GM18517 (cell line): ENCODE measurements at regions not wholly inside any gene's neighbourhood (a gene's known extent, or its start where the extent isn't known, plus 50 kb on each side); places are given as distances from the start of the nearest gene placed in this dataset.
"Not testable (repeated sequence)": the region's sequence is repeated elsewhere in the genome, so short reads cannot be mapped to it uniquely, and the experiment has no call there.

Source experiments
- ATAC-seq: cut with Tn5 transposase; IDR thresholded peaks from one replicate; pipeline ENCODE4 v1.9.1; 2021; ENCODE audit warnings: mild to moderate bottlenecking, moderate library complexity; ENCODE audit not compliant: unreplicated experiment

DNA sequence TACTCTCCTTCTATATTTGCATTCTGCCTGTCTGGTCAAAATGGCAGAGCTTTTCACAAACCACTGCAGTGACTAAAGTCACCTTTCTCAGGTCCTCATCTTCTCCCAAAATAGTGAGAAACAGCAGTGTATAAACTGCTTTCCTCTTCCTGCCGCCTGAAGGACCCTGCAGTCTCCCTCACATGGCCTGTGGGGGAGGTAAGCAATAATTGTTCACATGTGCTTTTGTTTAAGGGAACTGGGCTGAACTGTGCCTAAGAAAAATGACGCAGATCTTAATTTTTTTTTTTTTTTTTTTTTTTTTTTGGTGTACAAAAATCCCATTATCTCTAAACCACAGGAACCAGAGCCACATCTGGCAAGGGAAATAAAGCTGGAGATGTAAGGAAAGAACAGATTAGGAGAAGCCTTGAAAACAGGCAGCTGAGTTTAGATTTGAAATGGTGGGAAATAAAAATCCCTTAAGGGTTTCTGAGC lies 131.7 kb upstream of the VLDLR start:
- ATAC-seq, result no peak

DNA sequence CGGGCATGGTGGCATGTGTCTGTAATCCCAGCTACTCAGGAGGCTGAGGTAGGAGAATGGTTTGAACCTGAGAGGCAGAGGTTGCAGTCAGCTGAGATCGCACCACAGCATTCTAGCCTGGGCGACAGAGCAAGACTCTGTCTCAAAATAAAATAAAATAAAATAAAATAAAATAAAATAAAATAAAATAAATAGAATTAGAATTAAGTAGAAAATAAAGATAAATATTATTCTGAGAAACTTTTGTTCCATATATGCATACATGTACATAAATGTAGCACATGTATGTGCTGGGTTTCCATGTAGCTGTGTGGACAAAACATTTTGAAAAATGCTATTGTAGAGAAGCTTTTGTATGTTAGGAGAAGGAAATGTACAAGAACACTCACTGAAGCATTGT lies 129.4 kb upstream of the VLDLR start:
- ATAC-seq, result no peak

DNA sequence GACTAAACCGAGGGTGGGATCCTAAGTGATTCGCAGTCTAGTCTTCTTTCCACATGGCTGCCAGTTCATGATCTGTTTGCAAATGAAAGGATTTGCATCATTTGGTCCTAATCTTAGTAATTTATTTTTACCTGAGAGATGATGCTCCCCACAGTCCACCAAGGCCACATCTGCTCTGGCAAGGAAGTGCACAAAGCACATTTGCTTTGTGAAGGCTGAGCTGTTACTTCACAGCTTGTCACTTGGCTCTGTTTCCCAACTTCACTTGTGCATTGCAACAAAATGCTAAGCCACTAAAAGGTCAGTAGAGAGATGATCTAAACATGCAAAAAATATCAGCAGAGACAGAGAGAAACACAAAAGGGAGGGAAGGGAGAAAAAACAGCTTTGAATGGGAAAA lies 128.5 kb upstream of the VLDLR start:
- ATAC-seq, result no peak

DNA sequence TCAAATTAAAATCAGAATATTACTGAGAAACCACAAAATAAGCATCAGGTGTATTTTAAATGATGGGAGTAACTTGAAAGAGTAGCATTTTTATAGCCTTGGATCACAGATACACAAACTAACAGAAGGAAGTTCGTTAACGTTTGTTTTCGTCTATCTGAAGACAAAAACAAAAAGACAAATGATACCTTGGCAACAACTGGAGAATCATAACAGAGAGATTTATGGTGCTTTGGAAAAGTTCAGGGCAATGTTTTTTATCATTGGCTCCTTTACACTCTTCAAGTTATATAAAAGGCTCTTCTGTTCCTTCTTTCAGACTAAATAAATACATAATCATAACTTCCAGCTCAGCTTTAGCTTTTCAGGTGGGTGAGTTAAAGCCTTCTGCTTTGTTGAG lies 128.1 kb upstream of the VLDLR start:
- no peak for ATAC-seq

DNA sequence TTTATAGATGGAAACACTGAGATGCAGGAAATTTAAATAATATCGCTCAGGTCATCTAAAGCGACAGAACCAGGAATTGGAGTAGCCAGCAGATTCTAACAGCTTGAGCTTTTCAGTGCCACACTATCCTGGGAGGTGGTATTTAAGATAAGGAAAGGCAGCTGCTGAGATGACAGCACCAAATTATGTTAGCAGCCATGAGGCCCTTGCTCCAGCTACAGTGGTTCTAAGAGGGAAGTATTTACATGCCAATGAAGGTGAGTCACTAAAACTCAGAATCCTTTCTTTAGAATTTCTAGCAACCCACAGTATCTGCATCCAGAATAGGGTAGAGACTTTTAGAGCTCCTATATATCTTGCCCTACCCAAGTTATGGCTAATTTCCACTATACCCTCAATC lies 127.0 kb upstream of the VLDLR start:
- no peak for ATAC-seq

DNA sequence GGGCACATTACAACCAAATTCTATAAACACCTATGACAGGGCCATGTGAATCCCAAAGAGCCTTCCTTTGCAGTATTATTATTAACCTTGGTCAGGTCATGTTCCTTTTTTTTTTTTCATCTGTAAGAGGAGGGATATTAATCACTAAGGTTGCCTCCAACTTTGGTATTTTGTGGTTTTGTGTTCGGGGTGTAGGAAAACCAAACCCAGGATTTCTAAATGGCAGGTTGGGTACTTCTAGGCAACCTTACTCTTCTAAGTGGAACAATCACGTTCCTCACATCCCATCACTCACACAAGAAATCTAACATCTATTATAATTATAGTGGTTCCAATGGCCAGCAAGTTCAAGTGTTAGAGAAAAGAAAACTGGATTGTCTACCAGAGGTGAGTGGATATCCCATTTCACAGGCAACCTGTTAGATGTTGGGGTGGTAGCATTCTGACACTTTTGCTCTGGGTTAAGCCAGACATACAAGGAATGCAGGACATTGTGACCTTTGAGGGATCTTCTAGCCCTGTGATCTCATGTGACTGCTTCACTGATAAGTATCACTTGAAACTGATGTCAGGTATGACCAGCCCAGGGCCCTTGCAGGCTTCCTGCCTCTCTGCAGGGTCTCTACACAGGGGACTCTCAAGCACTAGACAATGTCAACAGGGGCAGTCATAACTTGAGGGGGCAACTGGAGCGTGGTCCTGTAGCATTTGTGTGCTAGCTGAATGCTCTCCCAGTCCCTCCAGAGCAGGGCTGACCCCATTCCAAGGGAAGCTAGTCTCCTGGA lies 126.2 kb upstream of the VLDLR start:
- ATAC-seq, result no peak

DNA sequence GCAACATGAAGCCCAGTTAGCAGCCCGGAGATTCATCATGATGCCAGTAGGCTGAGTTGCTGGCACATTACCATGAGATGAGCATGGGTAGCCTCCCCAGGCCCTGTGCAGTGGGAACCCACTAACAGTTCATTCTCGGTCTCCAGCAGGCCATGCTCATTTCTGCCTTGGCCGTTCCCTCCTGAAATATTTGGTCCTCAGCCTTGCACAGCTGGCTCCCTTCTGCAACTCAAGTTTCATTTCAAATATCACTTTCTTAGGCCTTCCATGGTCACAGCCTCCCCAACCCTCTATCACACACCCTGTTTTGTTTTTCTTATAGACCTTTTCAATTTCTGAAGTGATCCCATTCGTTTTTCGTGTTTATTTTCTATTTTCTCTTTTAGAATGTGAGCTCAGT lies 125.4 kb upstream of the VLDLR start:
- ATAC-seq, result no peak

DNA sequence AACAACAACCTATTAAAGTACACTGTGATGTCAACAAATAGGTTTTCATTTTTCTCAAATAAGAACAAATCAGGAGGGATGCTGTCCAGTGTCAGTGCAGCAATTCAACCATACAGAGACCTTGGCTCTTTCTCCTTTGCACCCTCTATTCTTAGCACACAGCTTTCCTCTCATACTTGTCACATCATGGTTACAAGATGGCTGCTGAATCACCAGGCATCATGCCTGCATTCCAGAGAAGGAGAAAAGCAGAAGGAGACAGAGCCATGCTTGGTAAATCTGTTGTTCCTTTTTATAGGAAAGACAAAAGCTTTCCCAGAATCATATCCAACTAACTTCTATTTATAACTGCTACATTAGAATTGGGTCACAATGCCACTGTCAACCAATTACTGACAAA lies 124.7 kb upstream of the VLDLR start:
- ATAC-seq, result no peak

DNA sequence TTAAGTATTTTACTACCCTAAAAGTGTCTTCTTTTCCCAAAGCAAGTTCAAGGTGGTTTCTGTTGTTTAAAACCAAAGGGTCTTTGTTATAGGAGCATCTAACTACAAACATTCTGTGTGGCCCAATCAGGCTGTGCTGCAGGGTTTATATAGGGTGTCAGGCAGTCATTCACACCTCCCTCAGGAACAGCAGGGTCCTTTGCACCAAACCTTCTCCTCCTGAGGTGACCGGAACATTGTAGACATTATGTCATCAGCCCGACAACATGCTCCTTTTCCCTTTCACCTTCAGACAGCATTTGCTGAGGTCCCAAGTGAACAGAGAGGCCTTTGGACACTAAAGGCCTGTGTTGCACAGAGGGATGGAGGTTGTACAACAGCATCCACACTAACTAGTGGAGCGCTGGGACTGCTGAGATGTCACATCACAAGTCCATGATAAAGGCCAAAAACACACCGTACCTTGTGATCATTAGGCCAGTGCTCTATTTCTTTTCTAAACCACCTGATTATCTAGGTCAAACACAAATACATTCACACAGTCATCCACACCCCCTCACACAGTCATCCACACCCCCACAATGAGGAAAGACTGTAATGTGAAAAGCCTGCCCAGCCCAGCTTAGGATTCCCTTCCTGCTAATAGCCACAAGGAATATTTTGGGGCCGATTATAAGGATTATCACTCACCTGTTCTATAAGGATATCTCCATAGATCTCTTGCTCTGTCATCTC lies 123.8 kb upstream of the VLDLR start:
- ATAC-seq, result no peak

DNA sequence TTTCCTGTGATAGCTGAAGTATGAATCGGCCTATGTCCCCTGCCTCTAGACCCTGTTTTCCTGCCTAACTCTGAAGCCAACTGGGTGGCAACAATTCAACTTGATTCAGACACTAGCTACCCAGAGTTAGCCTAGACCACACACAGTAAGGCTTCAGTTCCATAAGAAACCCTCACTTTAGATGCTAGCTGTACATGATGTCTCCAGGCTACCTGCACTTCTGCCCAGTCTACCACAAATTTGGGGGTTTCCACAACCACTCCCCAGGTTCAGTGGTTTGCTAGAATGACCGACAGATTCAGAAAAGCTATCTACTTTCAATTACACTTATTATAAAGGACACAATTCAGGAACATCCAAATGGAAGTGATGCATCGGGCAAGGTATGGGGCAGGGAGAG lies 119.4 kb upstream of the VLDLR start:
- ATAC-seq, result no peak

DNA sequence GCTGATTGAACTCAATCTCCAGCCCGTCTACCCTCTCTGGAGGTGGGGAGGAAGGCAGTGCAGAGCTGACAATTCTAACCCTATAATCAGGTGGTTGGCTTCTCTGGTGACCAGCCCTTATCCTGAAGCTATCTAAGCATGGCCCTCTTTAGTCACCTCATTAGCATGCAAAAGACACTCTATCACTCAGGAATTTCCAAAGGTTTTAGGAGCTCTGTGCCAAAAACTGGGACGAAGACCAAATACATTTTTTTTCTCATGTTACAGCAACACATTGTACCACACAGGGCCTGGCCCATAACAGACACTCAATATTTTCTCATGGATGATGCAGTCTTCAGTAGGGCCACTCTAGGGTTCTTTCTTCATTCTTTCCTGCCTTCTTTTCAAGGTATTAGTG lies 118.8 kb upstream of the VLDLR start:
- no peak for ATAC-seq

DNA sequence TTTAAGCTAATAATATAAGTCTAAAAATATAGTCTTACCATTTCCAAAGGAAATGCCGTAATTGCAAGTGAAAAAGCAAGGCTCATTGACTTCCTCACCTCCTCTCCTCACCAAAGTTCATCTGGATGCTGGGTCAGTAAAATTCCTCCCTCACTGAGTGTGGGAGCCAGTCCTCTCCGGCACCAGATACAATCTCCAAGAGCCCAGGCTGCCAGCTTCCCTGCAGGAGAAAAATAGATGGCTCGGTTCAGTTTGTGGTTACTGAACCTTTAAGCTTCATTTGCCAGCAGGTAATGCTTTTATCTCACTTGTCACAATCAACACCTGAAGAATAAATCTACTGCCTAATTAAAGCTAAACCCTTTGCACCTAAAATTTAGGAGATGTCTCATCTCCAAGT lies 115.3 kb upstream of the VLDLR start:
- no peak for ATAC-seq

DNA sequence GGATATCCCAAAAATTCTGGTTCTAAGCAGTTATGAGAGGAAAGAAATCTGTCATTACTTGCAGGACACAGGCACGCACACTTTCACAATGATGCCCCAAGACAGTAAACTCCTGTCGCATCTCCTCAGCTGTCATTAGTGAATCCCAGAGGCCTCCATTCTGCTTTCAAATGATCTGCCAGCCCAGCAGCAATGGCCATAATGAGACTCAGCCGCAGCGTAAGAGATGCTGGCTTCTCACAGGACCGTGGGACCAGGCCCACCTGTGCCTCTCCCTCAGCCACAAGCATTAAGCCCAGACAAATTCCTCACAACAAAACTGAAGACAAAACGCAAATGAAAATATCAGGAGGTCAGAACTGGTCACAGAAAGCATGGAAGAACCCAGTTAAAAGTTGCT lies 98.0 kb upstream of the VLDLR start:
- ATAC-seq, result no peak

DNA sequence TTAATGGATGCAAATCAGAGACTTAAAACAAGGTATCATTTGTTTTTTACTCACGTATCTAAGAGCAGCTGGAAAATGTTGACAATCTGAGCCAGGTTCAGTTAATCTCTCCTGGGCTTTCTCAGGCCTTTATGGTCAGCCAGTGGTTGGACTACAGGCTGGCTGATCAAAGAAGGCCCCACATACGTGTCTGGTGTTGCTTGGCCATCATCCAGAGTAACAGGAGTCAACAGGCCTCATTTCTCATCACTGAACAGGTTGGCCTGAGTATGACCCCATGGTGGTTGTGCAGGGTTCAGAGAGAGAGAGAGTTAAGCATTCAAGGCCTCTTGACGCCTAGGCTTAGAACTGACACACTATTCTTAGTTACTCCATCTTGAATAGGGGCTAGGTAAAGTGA lies 97.0 kb upstream of the VLDLR start:
- no peak for ATAC-seq

DNA sequence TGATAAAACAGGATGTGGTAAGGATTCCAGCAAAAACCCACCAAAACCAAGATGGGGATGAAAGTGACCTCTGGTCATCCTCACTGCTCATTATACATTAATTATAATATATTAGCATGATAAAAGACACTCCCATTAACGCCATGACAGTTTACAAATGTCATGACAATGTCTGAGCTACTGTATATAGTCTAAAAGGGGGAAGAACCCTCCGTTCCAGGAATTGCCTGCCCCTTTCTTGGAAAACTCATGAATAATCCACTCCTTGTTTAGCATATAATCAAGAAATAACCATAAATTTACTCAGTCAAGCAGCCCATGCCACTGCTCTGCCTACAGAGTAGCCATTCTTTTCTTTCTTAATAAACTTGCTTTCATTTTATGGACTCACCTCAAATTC lies 96.4 kb upstream of the VLDLR start:
- no peak for ATAC-seq

DNA sequence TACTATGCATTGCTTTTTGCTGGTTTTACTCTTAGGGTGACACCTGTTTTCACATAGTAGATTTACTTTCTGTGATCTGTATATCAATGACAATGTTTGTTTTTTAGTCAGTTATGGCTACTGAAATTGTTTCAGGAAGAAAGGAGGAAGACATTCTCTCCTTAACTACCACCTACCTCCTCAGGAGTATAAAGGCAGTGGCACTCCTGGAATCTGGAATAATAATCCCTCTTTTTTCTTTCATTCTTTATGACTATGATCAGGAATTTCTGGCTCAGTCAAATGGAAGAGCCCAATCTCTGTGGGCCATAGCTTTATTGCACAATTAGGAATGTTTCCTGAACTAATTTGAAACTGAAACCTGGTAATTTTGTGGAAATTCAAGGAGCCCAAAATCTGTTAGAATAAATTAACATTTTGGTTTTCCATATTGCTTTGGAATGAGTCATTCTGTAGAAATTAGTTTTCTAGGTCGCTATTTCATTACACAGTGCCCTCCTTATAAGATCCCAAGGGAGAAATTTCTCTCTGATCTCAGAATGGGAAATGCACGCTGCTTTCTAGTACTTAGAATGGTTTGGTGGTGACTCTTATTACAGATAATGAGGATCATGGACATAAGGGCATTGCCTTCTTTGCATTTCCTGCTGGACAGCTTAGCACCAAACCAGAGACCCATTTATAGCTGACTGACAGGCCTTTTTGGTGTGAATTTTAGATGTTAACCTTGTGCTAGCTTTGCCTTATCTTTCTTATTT lies 95.3 kb upstream of the VLDLR start:
- no peak for ATAC-seq

DNA sequence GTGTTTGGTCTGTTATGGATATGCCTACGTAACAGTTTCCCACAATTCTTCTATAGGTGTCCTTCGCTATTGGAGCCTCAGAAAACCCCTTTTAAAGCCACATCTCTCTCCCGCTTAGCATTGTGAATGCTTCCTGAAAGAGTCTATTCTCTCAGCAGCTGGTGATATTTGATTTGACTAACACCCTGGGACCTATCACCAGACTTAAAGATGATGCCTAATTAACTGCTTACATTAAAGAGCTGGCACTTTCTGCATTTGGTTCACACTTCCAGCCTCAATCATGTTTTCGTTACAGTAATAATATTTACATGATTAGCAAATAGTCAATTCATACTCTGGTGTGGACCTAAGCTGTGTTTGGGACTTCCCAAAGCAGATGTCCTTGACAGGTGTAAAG lies 90.1 kb upstream of the VLDLR start:
- no peak for ATAC-seq

DNA sequence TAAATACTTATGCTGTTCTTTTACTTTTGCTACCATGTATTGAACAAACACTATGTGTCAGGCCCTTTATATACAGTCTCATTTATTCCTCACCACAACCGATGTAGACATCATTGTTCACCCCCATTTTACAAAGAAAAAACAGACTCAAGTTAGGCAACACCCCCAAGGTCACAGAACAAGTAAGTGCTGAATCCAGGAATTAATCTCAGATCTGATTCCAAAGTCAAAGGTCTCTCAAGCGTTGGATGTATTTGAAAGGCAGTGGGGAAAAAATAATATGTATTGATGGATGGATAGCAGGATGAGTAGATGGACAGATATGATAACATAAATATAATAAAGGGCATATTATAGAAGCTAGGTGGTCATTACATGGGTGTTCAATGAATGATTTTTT lies 85.1 kb upstream of the VLDLR start:
- ATAC-seq, result no peak

DNA sequence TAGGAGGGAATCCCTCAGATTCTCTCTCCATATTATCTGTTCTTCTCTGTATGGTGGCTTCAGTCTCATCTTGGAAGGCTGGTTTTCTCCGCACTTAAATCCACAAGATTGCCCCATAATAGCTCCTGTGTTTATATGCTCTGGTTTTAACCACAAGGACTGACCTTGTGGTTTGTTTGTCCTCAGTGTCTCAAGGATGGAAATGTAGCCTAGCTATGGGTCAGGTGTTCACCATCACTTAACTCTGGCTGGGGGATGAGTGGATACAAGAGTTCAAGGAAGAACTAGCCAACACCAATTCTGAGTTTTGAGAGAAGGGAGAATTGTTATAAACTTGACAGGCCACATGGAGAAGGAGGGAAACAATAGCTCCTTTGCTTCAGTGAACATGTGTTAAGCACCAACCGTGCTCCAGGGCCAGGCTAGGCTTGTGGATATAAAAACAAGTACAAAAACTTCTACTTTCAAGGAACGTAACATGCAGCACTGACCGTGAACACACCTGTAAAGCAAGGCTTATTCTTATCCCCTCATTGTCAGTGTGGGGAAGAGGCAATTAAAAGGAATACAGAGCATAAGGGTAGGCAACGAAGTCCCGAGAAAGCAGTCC lies 75.6 kb upstream of the VLDLR start:
- ATAC-seq, result no peak

DNA sequence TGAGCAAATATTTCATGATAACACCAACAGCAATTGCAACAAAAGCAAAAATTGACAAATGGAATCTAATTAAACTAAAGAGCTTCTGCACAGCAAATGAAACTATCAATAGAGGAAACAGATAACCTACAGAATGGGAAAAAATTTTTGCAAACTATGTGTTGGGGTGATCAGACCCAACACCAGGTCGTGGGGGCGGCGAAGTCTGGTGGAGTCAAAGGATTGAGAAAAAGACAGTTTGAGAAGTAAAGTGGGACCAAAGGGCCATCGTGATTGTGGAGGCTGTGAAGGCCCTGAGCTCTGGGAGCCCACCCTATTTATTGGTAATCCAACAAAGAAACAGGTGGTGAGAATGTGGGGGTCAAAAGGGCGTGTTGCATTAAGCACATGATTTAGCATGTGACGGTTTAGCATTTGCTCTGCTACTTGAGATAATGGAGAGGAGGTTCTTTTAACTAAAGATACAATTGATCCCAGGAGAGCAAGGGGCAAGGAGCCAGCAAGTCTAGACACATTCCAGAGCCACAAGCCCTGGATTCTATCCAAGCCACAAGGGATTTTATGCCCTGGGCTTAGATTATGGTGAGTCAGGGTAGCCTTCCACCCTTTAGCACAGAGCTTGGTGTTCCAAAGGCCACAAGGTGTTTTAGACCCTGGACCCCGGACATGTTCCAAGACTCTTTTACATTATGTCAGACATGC lies 65.5 kb upstream of the VLDLR start:
- not testable (repeated sequence) for ATAC-seq

DNA sequence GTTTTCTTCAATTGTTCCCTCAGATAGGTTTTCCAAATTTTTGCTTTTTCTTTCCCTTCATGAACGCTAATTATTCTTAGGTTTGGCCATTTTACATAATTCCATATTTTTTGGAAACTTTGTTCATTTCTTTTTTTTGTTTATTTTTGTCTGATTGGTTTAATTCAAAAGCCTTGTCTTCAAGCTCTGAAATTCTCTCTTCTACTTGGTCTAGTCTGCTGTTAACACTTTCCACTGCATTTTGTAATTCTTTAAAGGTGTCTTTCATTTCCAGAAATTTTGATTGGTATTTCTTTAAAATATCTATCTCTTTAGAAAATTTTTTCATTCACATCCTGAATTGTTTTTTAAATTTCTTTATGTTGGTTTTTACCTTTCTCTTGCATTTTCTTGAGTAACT lies 63.9 kb upstream of the VLDLR start:
- ATAC-seq, result no peak
